ENCODE measurements at regions not wholly inside any gene's neighbourhood (a gene's known extent, or its start where the extent isn't known, plus 50 kb on each side); places are given as distances from the start of the nearest gene placed in this dataset.

DNA sequence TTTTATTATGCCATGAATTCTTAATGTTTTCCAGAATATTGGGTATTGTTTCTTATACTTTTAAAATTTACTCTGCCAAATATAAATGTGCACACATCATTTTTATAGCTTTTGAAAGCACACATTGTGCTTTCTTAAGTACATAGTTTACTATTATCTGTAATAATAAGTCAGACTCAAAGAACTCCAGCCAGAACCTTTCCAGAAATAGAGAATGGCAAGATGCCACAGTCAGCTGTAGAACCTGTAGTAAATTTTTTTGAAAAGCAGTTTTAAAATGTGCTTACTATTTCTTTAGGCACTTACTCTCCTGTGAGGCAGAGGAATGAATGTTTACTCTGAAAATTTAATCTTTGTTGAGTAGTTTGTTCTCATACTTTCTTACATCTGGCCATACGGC lies 1287.1 kb downstream of the PCDH9 start:
- Histone ChIP-seq H3K27me3 (ENCODE audit: control insufficient read depth in 4 of 4, insufficient read depth in 4 of 4, low read length in 3 of 4) (no peaks in the 10 kb centered on the region), H3K36me3 (ENCODE audit: control insufficient read depth in 4 of 4, insufficient read depth in 3 of 4, low read depth in 1 of 4, low read length in 3 of 4) (no peaks in the 10 kb centered on the region), H3K4me3 (ENCODE audit: low read depth in 1 of 3, low read length in 3 of 3) (no peak overlapping the region), H3K9ac (ENCODE audit: low read depth in 1 of 2, low read length in 2 of 2) (no peak overlapping the region), H3K4me1 (ENCODE audit: control insufficient read depth in 4 of 4, insufficient read depth in 4 of 4, low read length in 3 of 4) (no peaks in the 10 kb centered on the region), H3K27ac (ENCODE audit: low read depth in 1 of 2, low read length in 2 of 2) (no peak overlapping the region), H3K9me3 (ENCODE audit: control insufficient read depth in 4 of 4, low read length in 3 of 4) (peaks cover 0 to 1% (median 0%) of the 10 kb centered on the region in 4 donors)
- DNase-seq (ENCODE audit: low spot score), result no peak
- no peak for TF ChIP-seq RXRA (IDR thresholded peaks at IDR 0.05)
- WGBS, result 74% methylated on average over 1 of the region's 1 CpG

DNA sequence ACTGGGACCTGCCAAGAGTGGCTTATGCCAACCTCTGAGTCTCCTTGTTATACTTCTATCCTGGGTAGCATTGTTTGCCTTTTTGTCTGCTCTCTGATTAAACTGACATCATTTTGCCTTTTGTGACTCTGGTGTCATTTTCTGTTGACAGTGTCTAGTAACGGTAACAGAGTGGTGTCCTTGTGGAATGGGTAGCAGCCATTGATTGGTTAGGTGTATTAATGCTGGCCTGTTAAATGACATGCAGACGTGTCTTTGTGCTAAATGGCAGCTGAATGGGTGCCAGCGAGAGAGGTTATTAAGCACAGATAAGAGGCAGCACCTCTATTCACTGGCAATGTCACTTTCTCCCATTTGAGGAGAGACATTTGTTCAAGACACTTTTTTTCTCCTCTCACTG lies 1289.4 kb downstream of the PCDH9 start:
- WGBS, result 47% methylated on average over 3 of the region's 3 CpGs
- TF ChIP-seq JUND (IDR thresholded peaks at IDR 0.05) (no peak), HNF4A (conservative IDR thresholded peaks at IDR 0.05) (no peak)
- no peak for DNase-seq (ENCODE audit: low spot score)

DNA sequence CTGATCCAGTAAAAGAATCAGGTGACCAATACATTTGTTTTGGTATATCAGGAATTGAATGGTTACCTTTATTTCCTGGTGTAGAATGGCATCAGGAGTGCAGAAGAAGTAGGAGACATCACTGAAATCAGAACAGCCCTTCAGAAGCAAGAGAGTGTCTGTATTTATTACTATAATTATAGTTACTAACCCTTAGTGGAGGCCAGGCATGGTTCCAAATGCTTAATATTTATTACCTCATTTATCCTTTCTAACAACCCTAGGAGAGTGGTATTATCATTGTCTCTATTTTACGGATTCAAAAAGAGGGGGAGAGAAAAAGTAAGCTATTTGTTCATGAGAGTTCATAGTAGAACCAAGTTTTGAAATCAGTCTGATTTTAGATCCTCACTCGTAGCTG lies 1292.9 kb downstream of the PCDH9 start:
- no peak for DNase-seq (ENCODE audit: low spot score)
- no peaks in the 10 kb centered on the region for H3K27me3 ChIP-seq (ENCODE audit: control insufficient read depth in 4 of 4, insufficient read depth in 4 of 4, low read length in 3 of 4)
- 62% methylated on average over 2 of the region's 2 CpGs for WGBS
- no peaks in the 10 kb centered on the region for H3K4me1 ChIP-seq (ENCODE audit: control insufficient read depth in 4 of 4, insufficient read depth in 4 of 4, low read length in 3 of 4)
- H3K4me3 ChIP-seq (ENCODE audit: low read depth in 1 of 3, low read length in 3 of 3), result no peak overlapping the region
- no peak overlapping the region for H3K9ac ChIP-seq (ENCODE audit: low read depth in 1 of 2, low read length in 2 of 2)
- no peaks in the 10 kb centered on the region for H3K36me3 ChIP-seq (ENCODE audit: control insufficient read depth in 4 of 4, insufficient read depth in 3 of 4, low read depth in 1 of 4, low read length in 3 of 4)
- no peaks in the 10 kb centered on the region for H3K9me3 ChIP-seq (ENCODE audit: control insufficient read depth in 4 of 4, low read length in 3 of 4)
- TF ChIP-seq RAD21 (IDR thresholded peaks at IDR 0.05) (no peak), ZBTB33 (IDR thresholded peaks at IDR 0.05) (no peak)
- no peak overlapping the region for H3K27ac ChIP-seq (ENCODE audit: low read depth in 1 of 2, low read length in 2 of 2)

More for the DNA sequence above, 1289.4 kb downstream of the PCDH9 start:
- H3K9ac ChIP-seq (ENCODE audit: low read depth in 1 of 2, low read length in 2 of 2), result no peak overlapping the region
- no peaks in the 10 kb centered on the region for H3K27me3 ChIP-seq (ENCODE audit: control insufficient read depth in 4 of 4, insufficient read depth in 4 of 4, low read length in 3 of 4)
- no peaks in the 10 kb centered on the region for H3K4me1 ChIP-seq (ENCODE audit: control insufficient read depth in 4 of 4, insufficient read depth in 4 of 4, low read length in 3 of 4)
- H3K4me3 ChIP-seq (ENCODE audit: low read depth in 1 of 3, low read length in 3 of 3), result no peak overlapping the region
- peaks cover 0 to 1% (median 0%) of the 10 kb centered on the region in 4 donors for H3K9me3 ChIP-seq (ENCODE audit: control insufficient read depth in 4 of 4, low read length in 3 of 4)
- H3K27ac ChIP-seq (ENCODE audit: low read depth in 1 of 2, low read length in 2 of 2), result no peak overlapping the region
- no peaks in the 10 kb centered on the region for H3K36me3 ChIP-seq (ENCODE audit: control insufficient read depth in 4 of 4, insufficient read depth in 3 of 4, low read depth in 1 of 4, low read length in 3 of 4)

DNA sequence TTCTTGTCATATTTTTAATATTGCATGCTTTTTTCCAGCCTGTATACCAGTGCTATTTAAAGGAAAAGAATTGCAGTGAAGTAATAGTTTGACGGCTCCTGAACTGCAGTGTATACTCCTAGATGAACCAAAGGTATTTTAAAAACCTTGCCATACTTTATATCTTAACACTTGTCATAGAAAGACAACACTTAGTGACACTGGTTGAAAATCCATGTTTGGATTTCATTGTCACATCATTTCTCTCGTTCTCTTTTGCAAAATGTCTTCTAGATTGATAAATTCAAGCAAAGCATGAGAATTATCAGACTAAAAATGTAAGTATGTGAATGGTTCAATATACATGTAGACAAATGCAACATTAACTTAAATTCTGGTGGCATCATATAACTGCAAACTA lies 1293.9 kb downstream of the PCDH9 start:
- Histone ChIP-seq H3K4me3 (ENCODE audit: low read depth in 1 of 3, low read length in 3 of 3) (no peak overlapping the region), H3K27me3 (ENCODE audit: control insufficient read depth in 4 of 4, insufficient read depth in 4 of 4, low read length in 3 of 4) (no peaks in the 10 kb centered on the region), H3K9ac (ENCODE audit: low read depth in 1 of 2, low read length in 2 of 2) (no peak overlapping the region), H3K4me1 (ENCODE audit: control insufficient read depth in 4 of 4, insufficient read depth in 4 of 4, low read length in 3 of 4) (no peaks in the 10 kb centered on the region), H3K9me3 (ENCODE audit: control insufficient read depth in 4 of 4, low read length in 3 of 4) (no peaks in the 10 kb centered on the region), H3K27ac (ENCODE audit: low read depth in 1 of 2, low read length in 2 of 2) (no peak overlapping the region), H3K36me3 (ENCODE audit: control insufficient read depth in 4 of 4, insufficient read depth in 3 of 4, low read depth in 1 of 4, low read length in 3 of 4) (no peaks in the 10 kb centered on the region)
- DNase-seq (ENCODE audit: low spot score), result no peak
- WGBS, result 70% methylated on average over 2 of the region's 2 CpGs
- no peak for TF ChIP-seq HNF4A (conservative IDR thresholded peaks at IDR 0.05)
- TF ChIP-seq MAX (IDR thresholded peaks at IDR 0.05), result no peak
- no peak for TF ChIP-seq RAD21 (IDR thresholded peaks at IDR 0.05)
- no peak for TF ChIP-seq ZBTB33 (IDR thresholded peaks at IDR 0.05)
- no peak for TF ChIP-seq ATF3 (IDR thresholded peaks at IDR 0.05)
- no peak for TF ChIP-seq FOXA2 (IDR thresholded peaks at IDR 0.05)
- no peak for TF ChIP-seq NR2F2 (IDR thresholded peaks at IDR 0.05)
- no peak for TF ChIP-seq GABPA (IDR thresholded peaks at IDR 0.05 in 1 of 2, conservative IDR thresholded peaks at IDR 0.05 in 1 of 2)
- no peak for TF ChIP-seq RXRA (IDR thresholded peaks at IDR 0.05)
- TF ChIP-seq REST (IDR thresholded peaks at IDR 0.05), result no peak
- no peak for TF ChIP-seq TAF1 (conservative IDR thresholded peaks at IDR 0.05)
- no peak for TF ChIP-seq CTCF (IDR thresholded peaks at IDR 0.05; ENCODE audit: low read depth, low read length, missing input control)
- no peak for TF ChIP-seq HNF4G (IDR thresholded peaks at IDR 0.05)

All from liver (tissue), 8 donors.